Sigmoid colon (tissue), 4 donors: ENCODE measurements at regions not wholly inside any gene's neighbourhood (a gene's known extent, or its start where the extent isn't known, plus 50 kb on each side); places are given as distances from the start of the nearest gene placed in this dataset.

ENCODE experiments used
- POLR2A ChIP-seq, 2 donors: fragments of 450-650 bp; IDR thresholded peaks; one replicate each; pipeline ENCODE4 v1.6.1; 2016; ENCODE audit warnings: antibody characterized with exemption in 2 of 2, mild to moderate bottlenecking in 2 of 2, moderate library complexity in 2 of 2
- POLR2AphosphoS5 ChIP-seq, 4 donors: sonication (generic); formaldehyde crosslinking; IDR thresholded peaks; one replicate each; pipeline ENCODE4 v1.6.1; 2017; ENCODE audit warnings: antibody characterized with exemption in 4 of 4
- TF ChIP-seq, protein P1 (sequence below), 4 experiments: fragments of 450-650 bp in 3 of 4; fragments of 200-600 bp in 1 of 4; IDR thresholded peaks; one replicate each; pipeline ENCODE4 v1.5.1; 2016 to 2019; ENCODE audit warnings: antibody characterized with exemption in 4 of 4, mild to moderate bottlenecking in 3 of 4, moderate library complexity in 2 of 4

DNA sequence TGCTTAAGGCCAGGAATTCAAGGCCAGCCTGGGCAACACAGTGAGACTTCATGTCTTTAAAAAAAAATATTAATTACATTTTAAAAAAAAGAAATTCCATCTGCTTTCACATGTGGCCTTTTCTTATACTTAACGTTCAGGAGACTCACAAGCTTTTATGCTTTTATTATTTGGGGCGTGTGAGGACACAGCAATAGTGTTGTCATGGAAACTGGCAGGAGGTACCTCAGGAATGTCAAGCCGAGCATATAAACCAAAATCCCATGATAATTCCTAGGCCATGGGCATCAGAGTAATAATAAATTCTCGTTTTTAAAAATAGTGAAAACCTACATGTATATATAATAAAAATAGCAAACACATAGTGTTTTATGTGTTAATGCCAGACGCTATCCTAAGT lies 89.8 kb downstream of the IYD start:
- TF ChIP-seq, protein P1, sequence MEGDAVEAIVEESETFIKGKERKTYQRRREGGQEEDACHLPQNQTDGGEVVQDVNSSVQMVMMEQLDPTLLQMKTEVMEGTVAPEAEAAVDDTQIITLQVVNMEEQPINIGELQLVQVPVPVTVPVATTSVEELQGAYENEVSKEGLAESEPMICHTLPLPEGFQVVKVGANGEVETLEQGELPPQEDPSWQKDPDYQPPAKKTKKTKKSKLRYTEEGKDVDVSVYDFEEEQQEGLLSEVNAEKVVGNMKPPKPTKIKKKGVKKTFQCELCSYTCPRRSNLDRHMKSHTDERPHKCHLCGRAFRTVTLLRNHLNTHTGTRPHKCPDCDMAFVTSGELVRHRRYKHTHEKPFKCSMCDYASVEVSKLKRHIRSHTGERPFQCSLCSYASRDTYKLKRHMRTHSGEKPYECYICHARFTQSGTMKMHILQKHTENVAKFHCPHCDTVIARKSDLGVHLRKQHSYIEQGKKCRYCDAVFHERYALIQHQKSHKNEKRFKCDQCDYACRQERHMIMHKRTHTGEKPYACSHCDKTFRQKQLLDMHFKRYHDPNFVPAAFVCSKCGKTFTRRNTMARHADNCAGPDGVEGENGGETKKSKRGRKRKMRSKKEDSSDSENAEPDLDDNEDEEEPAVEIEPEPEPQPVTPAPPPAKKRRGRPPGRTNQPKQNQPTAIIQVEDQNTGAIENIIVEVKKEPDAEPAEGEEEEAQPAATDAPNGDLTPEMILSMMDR (IDR thresholded peaks at IDR 0.05), result no peak
- TF ChIP-seq POLR2AphosphoS5 (IDR thresholded peaks at IDR 0.05) (no peak), POLR2A (IDR thresholded peaks at IDR 0.05) (no peak)
